NB4 (cell line): ENCODE measurements at regions not wholly inside any gene's neighbourhood (a gene's known extent, or its start where the extent isn't known, plus 50 kb on each side); places are given as distances from the start of the nearest gene placed in this dataset.

Experiments used
- DNase-seq: peaks from one replicate; pipeline ENCODE4 v3.0.0; 2010; ENCODE audit warnings: low read depth
- H3K4me3 ChIP-seq: one replicate; pipeline ENCODE4 v1.5.1; 2011; ENCODE audit warnings: mild to moderate bottlenecking, low read depth, low read length, moderate library complexity
- CTCF ChIP-seq: IDR thresholded peaks from one replicate; pipeline ENCODE4 v1.5.1; 2012; ENCODE audit warnings: low read depth, low read length
- MAX ChIP-seq: IDR thresholded peaks from 2 replicates; pipeline ENCODE4 v1.6.1; 2011; ENCODE audit warnings: low read depth, low read length
- MYC ChIP-seq: IDR thresholded peaks from 2 replicates; pipeline ENCODE4 v1.6.1; 2011; ENCODE audit warnings: low read depth, low read length
- POLR2A ChIP-seq: IDR thresholded peaks from 2 replicates; pipeline ENCODE4 v1.6.1; 2011; ENCODE audit warnings: mild to moderate bottlenecking; ENCODE audit not compliant: insufficient read length; ENCODE audit errors: extremely low read depth

GRCh38 chr17:13120864-13121263 is 103.0 kb upstream of the ELAC2 start:
- no peak for DNase-seq
- H3K4me3 ChIP-seq: no peak overlapping the region
- TF ChIP-seq CTCF: no peak
- no peak for TF ChIP-seq MYC
- TF ChIP-seq MAX: no peak
- no peak for TF ChIP-seq POLR2A

GRCh38 chr17:13118311-13118710 is 100.5 kb upstream of the ELAC2 start:
- TF ChIP-seq MAX (no peak), POLR2A (no peak), MYC (no peak), CTCF (no peak)
- no peak overlapping the region for H3K4me3 ChIP-seq
- DNase-seq: no peak

GRCh38 chr17:13117616-13118015 is 99.8 kb upstream of the ELAC2 start:
- no peak for DNase-seq
- H3K4me3 ChIP-seq: no peak overlapping the region
- no peak for TF ChIP-seq CTCF
- TF ChIP-seq MAX: no peak
- no peak for TF ChIP-seq POLR2A
- no peak for TF ChIP-seq MYC

GRCh38 chr17:13114601-13115031 is 96.8 kb upstream of the ELAC2 start:
- TF ChIP-seq CTCF (peak; percentile 82), MYC (no peak)
- DNase-seq: peak; percentile 55
- H3K4me3 ChIP-seq: no peak overlapping the region

GRCh38 chr17:13113821-13114525 is 96.1 kb upstream of the ELAC2 start:
- TF ChIP-seq POLR2A (no peak), MYC (no peak), CTCF (no peak), MAX (no peak)
- H3K4me3 ChIP-seq: no peak overlapping the region
- no peak for DNase-seq

GRCh38 chr17:13107676-13108235 is 89.9 kb upstream of the ELAC2 start:
- no peak for DNase-seq

More at GRCh38 chr17:13107676-13108235, 89.9 kb upstream of the ELAC2 start:
- no peak overlapping the region for H3K4me3 ChIP-seq
- TF ChIP-seq CTCF (no peak), MAX (no peak), POLR2A (no peak), MYC (no peak)
